HG02938 (cell line): ENCODE measurements at regions not wholly inside any gene's neighbourhood (a gene's known extent, or its start where the extent isn't known, plus 50 kb on each side); places are given as distances from the start of the nearest gene placed in this dataset.

Experiments used
- ATAC-seq: cut with Tn5 transposase; IDR thresholded peaks from one replicate; pipeline ENCODE4 v1.9.1; 2021; ENCODE audit warnings: mild to moderate bottlenecking, moderate library complexity; ENCODE audit not compliant: unreplicated experiment

DNA sequence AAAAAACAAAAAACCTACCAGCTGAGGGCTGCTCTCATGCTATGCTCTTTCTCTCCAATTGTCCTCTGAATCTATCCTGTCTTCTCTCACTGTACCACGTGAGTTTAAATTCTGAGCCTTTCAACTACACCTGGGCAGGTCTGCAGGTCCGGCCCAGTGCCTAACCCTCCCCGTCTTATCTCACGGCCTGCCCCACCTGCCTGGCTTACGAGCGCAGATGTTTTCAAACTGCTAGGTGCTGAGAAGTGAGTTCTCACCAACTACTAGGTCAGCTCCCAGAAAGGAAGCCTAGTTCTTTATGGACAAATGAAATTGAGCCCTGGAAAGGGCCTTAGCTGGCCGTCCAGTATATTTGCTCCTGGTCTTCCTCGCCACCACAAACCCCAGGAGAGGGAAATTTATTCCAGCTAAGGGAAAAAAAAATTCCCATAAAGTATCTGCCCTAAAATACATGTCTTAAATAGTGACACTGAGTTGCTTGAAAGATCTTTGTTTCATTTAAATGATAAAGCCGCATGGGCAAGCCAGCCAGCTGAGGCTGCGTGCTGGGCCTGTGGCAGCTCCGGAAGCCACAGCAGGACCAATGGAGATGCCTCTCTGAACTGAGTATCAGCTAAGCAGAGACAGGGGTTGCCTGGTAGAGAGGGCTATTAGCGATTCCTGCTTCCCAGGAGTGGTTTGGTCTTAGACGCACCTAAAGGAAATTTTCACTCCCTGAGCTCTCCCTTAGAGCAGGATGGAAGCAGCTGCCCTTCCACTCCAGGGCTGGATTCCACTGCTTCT, 92.5 kb upstream of the NCK2 start:
- no peak for ATAC-seq

DNA sequence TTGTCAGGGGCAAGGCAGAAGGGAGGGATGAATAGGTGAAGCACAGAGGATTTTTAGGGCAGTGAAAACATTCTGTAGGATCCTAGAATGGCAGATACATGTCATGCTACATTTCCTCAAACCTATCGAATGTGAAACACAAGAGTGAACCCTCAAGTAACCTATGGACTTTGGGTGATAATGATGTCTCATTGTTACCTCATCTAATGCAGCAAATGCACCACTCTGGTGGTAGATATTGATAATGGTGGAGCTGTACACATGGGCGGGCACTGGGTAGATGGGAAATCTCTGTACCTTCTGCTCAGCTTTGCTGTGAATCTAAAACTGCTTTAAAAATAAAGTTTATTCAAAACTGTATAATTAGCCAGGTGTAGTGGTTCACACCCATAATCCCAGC, 95.2 kb upstream of the NCK2 start:
- no peak for ATAC-seq

DNA sequence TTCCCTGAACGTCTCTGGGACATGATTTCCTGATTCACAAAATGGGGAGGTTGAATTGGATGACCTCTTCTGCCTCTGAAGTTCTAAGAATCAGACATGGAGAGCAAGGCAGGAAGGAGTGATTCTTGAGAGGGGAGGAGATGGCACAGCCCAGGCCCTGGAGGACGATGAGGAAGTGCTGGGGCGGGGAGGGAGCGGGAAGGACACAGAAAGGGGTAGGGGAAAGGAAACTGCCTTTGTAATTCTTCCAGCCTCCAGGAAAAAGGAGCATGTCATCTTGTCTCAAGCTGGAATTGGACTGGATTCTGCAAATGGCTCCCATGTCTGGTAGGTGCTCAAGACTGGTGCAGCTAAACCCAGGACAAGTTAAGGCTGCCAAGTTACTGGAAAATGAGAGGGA, 97.0 kb upstream of the NCK2 start:
- ATAC-seq: no peak

DNA sequence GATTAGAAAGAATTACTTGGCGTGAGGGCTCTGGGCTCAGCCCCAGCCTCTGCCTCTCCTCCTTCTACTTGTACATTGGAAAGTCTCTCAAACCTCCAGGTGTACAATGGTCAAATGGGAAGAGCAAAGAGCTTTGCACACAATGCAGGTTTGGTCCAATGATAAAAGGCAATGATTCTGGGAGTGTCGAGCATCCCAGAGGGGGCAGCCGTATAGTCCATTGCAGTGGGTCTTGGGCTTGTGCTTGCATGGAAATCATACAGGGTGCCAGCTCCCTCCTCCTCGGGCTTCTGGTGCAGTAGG, 98.0 kb upstream of the NCK2 start:
- ATAC-seq: no peak

DNA sequence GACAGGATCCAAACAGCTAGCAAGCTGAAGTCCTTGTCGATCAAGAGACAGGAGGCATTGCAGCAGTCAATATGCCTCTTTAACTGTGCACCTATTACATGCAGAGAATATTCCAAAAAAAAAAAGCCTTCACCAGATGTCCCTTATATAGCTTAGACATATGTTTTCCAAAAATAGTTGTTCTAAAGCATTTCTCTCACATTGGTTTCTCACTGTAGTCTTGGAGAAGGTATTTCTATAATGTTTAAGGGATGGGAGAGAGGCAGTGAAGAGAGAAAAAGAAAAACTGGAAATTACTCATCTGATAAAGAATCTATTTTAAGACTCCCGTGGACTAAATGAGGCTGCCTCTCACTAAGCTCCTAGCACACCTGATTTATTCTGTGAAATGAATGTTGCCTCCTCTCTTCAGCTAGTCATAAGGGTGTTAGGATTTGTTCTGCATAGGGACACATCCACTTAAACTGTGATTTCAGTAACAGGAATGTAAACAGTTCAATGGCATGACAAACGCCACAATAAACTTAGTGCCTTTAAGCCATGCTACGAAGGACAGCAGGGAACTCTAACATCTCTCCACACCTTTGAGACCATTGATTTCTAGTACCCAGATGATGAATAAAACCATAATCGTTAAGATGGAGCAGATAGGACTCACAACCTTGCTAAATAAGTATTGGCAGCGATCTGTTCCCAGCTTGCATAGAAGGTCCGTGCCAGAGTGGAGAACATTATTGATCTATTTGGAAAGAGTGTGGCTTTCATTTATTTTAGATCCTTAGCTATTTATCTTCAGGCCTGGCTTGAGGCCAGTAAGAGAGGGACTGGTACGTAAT, 98.6 kb upstream of the NCK2 start:
- no peak for ATAC-seq

DNA sequence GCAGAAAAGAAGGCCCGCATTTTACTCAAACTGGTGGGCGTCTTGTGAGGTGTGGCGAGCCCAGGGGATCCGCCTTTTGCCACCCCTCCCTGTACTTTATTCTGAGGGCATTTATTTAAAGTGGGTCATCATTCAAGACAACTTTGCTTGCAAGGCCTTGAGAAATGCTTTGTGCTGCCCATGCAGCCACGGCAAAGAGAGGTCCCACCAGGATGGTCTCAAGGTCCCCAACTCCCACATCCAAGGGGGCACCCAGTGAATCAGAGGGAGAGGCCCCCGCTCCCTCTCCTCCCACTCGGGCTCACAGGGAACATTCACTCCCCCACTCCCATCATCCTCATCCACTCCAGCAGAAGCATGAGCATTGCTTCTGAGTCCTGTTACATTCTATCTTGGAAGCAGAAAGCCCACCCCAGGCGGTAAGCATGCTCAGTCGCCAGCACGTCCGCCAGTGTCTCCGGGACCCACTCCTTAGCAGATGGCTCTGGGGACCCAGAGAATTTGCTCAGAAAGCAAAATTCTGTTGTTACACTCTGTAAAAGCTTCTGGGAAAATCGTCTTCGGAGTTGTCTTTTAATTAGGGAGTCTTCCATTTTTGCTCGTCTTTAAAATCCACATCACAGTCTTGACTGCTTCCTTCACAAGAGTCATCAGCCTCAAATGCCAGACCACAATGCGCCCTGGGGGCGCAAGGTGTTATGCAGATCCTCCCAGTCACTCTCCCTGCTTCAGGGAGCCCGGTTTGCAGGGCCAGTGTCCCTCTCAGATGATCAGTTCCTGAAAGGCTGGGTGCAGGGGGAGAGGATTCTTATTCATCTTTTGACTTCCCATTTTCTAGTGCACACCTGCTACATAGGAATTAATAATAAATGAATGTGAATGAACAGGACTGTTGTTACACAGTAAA, 99.4 kb upstream of the NCK2 start:
- no peak for ATAC-seq

DNA sequence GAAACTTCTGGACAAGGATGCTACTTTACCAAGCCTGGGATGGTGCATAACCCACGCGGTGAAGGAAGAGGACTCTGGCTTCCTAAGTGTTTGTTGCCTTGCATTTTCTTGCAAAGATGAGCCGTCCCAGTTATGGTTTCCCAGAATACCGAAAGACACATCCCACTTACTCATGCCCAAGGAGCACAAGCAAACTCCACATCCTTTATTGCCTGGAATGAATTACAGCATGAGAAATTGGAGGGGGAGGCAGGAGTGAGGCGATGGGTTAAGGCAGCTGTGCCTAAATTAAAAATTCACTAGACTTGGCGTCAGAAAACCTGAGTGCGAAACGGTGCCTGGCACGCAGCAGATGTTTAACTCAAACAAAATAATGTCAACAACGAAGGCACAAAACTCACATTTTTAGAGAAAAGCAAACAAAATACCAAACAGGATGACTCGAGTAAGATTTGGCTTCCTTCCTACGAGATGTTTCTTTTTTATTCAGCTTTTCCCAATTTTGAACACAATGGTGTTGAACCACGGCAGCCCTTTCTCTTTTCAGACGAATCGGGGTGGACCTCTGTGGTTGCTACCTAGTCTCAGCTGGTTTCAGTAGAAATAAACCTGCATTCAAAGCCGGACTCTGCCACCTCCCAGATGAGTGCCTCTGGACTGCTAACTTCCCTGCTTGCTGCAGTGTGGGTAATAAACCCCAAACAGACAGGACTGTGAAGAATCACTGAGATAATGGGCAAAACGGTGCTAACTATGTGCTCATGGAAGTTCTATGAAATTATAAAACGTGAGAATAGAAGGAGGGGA, 100.3 kb upstream of the NCK2 start:
- no peak for ATAC-seq

DNA sequence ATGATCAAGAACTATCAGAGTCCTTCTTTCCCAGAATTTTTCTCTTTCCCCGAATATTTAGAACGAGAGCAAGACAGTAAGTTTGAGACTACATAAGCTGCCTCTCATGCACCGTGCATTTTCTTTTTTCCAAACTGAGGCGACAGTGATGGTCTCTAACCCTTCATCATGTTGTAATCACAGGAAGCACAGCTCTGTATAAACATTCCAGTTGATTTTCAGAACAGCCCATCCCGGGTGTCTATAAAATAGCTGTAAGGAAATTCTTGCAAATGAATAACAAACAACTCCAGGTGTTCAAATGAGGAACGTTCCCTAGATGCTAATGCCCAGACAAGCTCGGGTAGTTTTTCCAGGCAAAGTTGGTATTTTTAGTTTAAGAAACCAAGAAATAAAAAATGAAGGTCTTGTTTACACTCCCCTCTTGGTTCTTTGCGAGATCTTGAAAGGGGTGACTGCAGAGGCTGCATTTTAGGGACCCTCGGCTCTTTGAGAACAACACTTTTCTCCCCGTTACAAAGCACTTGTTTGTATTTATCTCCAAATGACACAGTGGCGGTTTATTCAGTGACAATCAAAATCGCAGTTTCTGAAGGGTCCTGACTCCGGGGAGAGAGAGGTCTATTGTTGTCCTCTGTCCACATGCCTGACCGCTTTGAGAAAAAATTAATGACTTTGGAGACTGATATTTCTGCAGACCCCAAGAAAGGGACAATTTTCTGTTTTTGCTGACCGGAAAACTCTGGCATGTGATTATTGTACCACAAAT, 101.1 kb upstream of the NCK2 start:
- no peak for ATAC-seq

DNA sequence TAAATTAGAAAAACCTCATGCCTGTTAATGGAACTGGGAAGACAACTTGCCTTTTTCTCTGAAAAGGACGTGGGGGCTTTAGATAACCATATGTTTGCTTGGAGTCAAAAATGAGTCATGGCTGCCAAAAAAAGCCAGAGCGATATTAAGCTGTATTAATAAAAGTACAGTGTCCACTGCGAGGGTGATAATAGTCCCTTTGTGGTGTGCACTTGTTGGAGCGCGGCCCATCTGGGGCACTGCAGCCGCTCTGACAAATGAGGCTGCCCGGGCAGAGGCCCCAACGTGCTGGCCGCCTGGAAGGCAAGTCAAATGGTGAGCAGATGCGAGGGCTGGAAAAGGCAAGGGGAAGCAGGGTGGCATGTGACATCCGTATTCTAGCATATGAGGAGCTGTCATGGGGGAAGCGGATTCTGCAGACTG, 103.3 kb upstream of the NCK2 start:
- ATAC-seq: no peak

DNA sequence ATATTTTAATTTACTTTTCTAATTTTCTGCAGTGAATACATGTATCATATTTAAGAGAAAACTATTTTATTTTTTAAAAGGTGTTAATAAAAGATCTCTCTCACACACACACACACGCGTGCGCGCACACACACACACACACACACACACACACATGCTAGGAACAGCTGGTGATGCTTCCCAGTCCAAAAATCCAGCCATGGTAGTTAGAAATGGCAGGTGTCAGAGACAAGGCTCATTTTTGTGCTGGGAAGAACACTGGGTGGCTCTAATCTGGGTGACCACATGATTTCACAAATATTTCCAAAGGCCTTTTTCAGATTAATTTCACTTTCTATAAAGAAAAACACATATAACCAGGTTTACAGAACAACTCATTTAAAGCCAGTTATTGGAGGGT, 104.5 kb upstream of the NCK2 start:
- ATAC-seq: no peak

DNA sequence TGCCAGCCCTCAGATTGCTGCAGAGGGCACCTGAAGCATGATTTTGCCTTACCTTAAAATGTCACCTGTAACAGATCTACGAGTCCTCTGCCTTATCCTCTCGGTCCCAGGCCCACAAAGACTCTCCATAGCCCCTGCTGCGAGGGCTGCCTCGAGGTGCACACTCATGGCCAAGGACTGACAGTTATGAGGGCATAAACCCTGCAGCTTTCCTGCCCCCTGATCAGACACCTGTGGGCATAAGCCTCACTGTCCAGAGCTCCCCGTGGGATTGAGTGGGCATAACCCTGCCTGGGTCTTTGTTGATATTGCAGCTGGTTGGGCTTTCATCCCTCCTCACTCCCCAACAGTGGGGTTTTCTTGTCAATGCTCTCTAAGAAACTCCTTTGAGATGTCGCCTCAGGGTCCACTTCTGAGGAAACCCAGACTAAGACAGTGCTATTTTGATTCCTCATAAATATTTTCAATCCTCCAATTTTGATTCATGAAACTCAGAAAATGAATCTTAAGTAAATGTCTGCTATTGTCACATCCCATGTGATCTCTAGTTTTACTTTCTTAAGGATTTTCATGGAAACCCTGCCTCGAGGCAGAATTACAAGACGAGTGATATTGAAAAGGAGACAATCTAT, 108.5 kb upstream of the NCK2 start:
- ATAC-seq: no peak

DNA sequence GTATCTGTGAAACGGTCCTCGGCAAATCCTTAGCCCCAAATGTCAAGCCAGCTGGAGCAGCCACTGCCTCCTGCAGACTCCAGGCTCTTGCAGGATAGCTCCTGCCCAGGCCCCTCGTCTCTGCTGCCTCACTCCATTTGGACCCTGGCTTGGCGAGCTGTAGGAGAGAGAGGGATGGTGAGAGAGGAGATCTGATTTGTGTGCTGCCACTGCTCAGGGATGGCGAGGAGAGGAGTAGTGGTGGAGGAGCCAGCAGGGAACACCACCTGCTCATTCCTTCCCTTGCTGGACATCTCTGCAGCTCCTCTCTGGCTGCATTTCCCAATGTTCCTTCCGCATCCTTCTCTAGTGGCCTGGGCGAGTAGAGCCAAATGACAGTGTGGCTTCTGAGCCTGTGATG, 109.1 kb upstream of the NCK2 start:
- ATAC-seq: no peak

DNA sequence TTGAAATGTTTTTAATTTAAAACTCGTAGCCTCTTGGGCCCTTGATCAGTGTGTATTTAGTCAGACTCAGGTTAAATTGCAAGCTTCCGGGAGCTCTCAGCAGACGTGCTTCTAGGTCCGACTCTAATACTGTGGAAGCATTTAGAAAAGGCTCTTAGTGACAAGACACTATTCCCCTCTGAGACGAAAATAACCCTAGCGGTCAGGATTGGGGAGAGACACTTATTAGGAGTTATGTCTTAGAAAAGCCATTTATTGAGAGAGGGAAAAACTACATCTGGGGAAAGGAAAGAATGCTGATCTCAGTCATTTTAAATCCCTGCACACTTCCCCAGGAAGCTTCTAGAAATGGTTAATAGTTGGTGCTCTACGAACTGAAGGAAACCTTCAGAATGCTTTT, 110.5 kb upstream of the NCK2 start:
- ATAC-seq: no peak

DNA sequence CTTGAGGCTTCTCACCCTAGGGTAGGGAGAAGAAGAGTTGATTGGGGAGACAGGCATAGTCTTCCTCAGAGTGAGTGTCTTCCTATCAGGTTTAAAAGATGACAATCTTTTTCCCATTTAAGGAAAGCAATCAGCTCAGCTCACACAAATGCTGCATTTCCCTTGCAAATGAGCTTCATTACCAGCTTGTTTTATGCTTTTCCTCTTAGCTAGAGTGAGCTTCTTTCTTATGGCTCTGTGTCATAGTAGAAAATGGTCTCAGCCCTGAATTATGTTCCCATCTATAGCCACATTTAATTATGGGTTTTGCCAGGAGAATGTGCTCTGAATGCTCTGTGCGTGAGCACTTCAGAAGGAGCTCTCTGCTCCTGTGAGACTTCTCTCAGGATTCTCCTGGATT, 112.8 kb upstream of the NCK2 start:
- no peak for ATAC-seq

DNA sequence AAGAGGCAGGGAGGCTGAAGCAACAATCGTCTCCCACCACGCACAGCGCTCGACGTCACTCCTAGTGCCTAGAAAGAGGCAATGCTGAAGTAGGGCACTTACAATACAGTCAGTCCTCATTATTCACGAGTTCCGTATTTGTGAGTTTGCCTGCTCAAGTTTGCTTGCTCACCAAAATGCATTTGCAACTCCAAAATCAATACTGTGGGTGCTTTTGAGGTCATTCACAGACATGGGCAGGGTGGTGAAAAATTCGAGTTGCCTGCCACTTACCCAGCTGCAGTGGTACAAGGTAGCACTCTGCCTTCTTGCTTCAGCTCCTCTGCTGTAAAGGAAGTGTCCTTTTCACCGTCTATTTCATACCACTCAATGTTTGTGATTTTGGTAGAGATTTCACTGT, 113.7 kb upstream of the NCK2 start:
- no peak for ATAC-seq

DNA sequence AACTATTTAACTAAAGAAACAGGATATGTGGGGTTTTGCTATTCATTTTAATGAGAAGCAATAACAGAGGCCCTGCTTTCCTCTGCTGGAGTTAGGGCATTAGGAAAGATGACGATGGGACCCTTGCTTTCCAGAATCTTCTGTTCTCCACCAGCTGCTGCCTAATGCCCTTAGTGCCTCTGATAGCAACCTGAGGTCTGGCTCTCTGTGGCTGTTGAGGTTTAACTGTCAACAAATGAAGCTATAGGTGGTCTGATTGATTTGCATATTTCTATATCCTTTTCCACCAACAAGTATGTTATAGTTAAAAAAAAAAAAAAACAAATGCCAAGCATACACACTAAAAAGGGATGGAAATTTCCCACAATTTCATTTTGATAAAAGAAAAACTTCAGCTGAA, 115.1 kb upstream of the NCK2 start:
- no peak for ATAC-seq

DNA sequence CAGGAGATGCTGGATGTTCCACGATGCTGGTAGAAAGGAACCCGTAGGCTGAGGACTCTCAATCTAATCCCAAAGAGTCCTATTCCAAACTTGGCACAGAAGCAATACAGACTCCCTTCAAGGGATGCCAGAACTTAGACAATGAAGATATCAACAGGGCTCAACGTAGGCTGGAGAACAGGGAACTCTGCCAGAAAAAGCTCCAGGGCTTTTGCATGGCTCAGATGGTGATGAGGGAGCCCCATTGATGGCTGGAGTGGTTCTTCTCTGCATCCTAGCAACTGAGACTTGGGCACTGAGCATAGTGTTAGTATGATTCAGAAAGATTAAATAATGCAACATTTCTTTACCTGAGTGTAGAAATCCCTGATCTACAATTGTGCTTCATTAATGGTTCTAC, 117.2 kb upstream of the NCK2 start:
- no peak for ATAC-seq

DNA sequence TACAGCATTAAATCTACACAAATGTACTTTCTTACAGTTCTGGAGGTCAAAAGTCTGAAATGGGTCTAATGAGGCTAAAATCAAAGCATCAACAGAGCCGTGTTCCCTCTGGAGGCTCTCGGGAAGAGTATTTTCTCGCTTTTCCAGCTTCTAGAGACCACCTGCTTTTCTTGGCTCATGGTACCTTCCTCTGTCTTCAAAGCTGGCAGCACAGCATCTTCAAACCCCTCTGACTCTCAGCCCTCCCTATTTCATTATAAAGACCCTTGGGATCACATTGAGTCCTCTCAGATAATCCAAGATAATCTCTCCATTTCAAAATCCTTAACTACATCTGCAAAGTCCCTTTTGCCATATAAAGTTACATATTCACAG, 117.8 kb upstream of the NCK2 start:
- ATAC-seq: no peak

DNA sequence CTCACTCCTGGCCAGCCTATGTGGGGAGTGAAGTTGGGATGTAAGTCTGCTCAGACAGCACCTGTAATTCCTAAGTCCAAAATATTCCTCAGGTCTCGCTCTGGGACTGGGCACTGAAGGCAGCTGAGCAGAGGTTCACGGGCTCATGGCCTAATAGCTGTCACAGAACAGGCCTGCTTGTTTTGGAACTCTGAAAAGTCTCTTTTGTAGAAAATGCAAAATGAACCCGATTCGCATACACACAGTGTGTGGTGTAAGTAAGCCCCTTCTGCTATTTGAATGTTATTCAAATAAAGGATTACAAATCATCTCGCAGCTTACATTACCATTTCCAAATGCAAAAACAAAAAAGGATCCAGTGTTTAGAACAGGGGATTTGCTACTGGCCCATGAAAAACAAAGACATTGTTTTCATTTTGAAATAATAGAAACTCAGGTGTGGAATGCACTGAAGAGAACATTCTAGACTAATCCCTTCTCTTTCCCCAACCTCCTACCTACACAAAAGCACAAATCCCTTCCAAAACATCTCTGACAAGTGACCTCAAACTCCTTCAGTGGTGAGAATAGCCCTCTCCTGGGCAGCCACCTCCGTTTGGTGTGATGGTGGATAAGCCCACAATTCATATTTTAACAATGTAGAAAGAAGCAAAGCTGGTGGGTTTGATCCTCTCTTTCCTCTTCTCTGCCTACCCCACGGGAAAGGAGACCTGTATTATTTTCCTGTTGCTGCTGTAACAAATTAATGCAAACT, 118.3 kb upstream of the NCK2 start:
- no peak for ATAC-seq
